Gastrocnemius medialis (tissue), 4 donors: ENCODE measurements at regions not wholly inside any gene's neighbourhood (a gene's known extent, or its start where the extent isn't known, plus 50 kb on each side); places are given as distances from the start of the nearest gene placed in this dataset.

Experiments
- ATAC-seq, 2 donors: fragments of 150-250 bp; one replicate each; pipeline ENCODE4 v1.9.1; 2016
- DNase-seq, 2 donors: peaks; one replicate each; pipeline ENCODE4 v3.0.0-alpha.2; 2019
- H3K27ac ChIP-seq, 4 donors: fragments of 200-600 bp; sonication (generic); 1 replicate in 1 of 4; 2 replicates in 3 of 4; pipeline ENCODE4 v1.5.1; 2016 to 2018; ENCODE audit warnings: mild to moderate bottlenecking in 2 of 4, moderate library complexity in 1 of 4
- H3K27me3 ChIP-seq, 3 donors: fragments of 200-600 bp; sonication (generic) in 2 of 3; 1 replicate in 1 of 3; 2 replicates in 2 of 3; pipeline versions ENCODE4 v1.5.1 to v1.6.0; 2016 to 2019; ENCODE audit warnings: mild to moderate bottlenecking in 1 of 3, moderate library complexity in 1 of 3
- H3K36me3 ChIP-seq, 2 donors: fragments of 200-600 bp; sonication (generic) in 1 of 2; one replicate each; pipeline ENCODE4 v1.5.1; 2017 to 2018
- H3K4me1 ChIP-seq, 2 donors: fragments of 200-600 bp; sonication (generic) in 1 of 2; one replicate each; pipeline ENCODE4 v1.5.1; 2016 to 2017; ENCODE audit warnings: mild to moderate bottlenecking in 2 of 2
- H3K4me3 ChIP-seq, 4 donors: fragments of 200-600 bp; sonication (generic) in 3 of 4; 1 replicate in 1 of 4; 2 replicates in 3 of 4; pipeline ENCODE4 v1.5.1; 2016 to 2019; ENCODE audit warnings: mild to moderate bottlenecking in 2 of 4
- H3K9me3 ChIP-seq, 3 donors: fragments of 200-600 bp; sonication (generic) in 2 of 3; 1 replicate in 1 of 3; 2 replicates in 2 of 3; pipeline ENCODE4 v1.5.1; 2016 to 2019
- POLR2A ChIP-seq, 2 donors: fragments of 450-650 bp; IDR thresholded peaks; one replicate each; pipeline ENCODE4 v1.6.1; 2017; ENCODE audit warnings: antibody characterized with exemption in 2 of 2, mild to moderate bottlenecking in 2 of 2, moderate library complexity in 2 of 2
- in situ Hi-C, 4 donors: fragments of 200-750 bp; cut with MboI; loops; one replicate each; pipeline versions ENCODE4 v1.15.0 to v1.8.0; 2017; ENCODE audit warnings: low sequenced_read_pairs in 4 of 4
- intact Hi-C: fragments of 100-400 bp; cut with DNase I; formaldehyde crosslinking; loops from one replicate; pipeline ENCODE4 v1.15.1; 2023; ENCODE audit warnings: low total_unique reads
- TF ChIP-seq, protein P1 (sequence below), 5 experiments: fragments of 450-650 bp in 3 of 5; fragments of 200-600 bp in 2 of 5; sonication (generic) in 2 of 5; IDR thresholded peaks in 4 of 5; conservative IDR thresholded peaks in 1 of 5; 1 replicate in 4 of 5; 2 replicates in 1 of 5; pipeline ENCODE4 v1.5.1; 2016 to 2019; ENCODE audit warnings: antibody characterized with exemption in 5 of 5, mild to moderate bottlenecking in 3 of 5, moderate library complexity in 3 of 5

DNA sequence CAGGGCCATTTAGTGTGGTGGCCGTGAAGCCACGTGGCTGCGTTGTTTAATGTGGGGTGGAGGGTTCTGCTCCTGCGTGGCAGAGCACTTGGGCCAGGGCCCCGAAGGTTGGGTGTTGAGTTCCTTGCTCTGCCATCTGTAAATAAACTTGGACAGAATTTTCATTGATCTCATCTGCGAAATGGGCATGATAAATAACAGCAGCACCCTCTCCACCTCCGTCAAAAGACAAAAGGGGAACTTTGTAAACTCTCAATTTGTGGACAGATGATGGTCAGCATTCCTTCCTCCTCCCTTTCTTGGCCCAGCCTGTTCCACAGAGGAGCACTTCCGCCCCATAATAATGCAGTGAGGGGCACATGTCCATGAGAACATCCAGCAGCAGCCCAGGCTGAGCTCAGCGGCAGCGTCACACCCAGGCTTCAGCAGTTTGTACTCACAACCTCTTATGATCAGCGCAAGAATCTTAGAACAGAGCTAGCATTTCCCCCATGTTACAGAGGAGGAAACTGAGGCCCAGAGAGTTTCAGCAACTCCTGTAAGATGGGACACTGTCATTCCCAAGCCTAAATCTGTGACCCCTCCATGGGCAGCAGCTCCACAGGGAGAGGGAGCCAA is 874.5 kb downstream of the BRD1 start:
- Histone ChIP-seq H3K4me1 (no peaks in the 10 kb centered on the region), H3K9me3 (no peaks in the 10 kb centered on the region), H3K4me3 (no peak overlapping the region), H3K27ac (no peak overlapping the region), H3K27me3 (peaks cover 0 to 3% (median 2%) of the 10 kb centered on the region in 3 donors), H3K36me3 (no peaks in the 10 kb centered on the region)
- no peak for ATAC-seq
- no peak for TF ChIP-seq POLR2A (IDR thresholded peaks at IDR 0.05)
- TF ChIP-seq, protein P1, sequence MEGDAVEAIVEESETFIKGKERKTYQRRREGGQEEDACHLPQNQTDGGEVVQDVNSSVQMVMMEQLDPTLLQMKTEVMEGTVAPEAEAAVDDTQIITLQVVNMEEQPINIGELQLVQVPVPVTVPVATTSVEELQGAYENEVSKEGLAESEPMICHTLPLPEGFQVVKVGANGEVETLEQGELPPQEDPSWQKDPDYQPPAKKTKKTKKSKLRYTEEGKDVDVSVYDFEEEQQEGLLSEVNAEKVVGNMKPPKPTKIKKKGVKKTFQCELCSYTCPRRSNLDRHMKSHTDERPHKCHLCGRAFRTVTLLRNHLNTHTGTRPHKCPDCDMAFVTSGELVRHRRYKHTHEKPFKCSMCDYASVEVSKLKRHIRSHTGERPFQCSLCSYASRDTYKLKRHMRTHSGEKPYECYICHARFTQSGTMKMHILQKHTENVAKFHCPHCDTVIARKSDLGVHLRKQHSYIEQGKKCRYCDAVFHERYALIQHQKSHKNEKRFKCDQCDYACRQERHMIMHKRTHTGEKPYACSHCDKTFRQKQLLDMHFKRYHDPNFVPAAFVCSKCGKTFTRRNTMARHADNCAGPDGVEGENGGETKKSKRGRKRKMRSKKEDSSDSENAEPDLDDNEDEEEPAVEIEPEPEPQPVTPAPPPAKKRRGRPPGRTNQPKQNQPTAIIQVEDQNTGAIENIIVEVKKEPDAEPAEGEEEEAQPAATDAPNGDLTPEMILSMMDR (IDR thresholded peaks at IDR 0.05 in 4 of 5, conservative IDR thresholded peaks at IDR 0.05 in 1 of 5): no peak
- no peak for DNase-seq
- in situ Hi-C loops (no loop called here), intact Hi-C loops (no loop called here)

DNA sequence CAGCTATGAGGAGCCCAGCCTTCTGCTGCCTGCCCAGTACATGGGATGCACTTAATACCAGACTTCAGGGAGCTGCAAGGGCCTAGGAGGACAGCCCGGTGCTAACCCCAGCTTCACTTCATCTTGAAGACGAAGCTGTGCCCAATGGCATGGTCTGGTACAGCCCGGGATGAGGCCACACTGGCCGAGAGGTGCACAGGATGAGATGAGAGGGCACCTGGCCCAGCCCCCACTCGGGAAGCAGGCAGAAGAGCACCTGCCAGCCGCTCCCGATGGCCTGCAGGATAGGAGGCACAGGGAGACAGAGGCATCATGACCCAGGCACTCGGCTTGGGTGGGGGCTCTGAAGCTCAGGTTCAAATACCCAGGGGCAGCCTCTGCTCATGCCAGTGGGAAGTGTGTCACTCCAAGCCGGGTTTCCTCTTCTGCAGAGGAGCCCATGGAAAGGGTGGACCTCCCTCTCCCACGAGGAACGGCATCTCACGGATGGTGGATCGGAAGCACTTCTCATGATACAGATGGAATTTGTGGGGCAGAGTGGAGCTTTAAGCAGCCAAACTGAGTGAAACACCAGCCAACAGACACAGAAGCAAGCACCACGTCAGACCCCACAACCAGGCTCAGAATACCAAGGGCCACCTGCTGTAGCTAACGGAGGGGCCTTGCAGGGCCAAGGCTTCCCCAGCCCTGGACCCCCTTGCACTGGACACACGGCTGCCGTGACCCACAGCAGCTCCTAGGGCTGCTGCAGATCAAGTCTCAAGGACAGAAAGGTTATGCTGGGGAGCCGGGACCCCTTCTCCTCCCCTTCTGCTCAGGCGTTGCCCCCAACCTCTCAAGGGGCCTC is 875.2 kb downstream of the BRD1 start:
- in situ Hi-C loops: no loop called here
- Histone ChIP-seq H3K36me3 (no peaks in the 10 kb centered on the region), H3K9me3 (no peaks in the 10 kb centered on the region), H3K4me1 (no peaks in the 10 kb centered on the region), H3K4me3 (no peak overlapping the region), H3K27me3 (peaks cover 0 to 3% (median 2%) of the 10 kb centered on the region in 3 donors), H3K27ac (no peak overlapping the region)
- intact Hi-C loops: no loop called here
- no peak for DNase-seq
- no peak for ATAC-seq
- TF ChIP-seq POLR2A (IDR thresholded peaks at IDR 0.05): no peak
- TF ChIP-seq, protein P1 (IDR thresholded peaks at IDR 0.05 in 4 of 5, conservative IDR thresholded peaks at IDR 0.05 in 1 of 5): no peak

DNA sequence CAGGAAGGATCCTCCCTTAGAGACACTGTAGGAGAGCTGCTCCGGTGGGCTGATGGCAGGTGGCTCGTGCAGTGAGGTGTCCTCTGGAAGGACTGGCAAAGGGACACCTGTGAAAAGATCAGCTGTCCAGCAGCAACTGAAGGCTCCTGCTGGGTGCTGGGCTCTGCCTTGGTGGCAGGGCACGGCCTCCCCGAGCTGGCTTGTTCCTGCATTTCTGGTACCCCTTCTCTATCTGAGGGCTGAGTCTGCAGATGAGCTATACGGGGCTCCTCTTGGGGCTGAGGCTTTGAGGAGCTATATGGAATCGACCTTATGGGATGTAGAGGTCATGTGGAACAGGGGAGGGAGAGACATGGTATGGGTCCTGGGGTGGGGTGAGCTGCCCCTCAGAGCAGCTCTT is 875.8 kb downstream of the BRD1 start:
- ATAC-seq (no peak), DNase-seq (no peak)
- Histone ChIP-seq H3K27ac (no peak overlapping the region), H3K4me1 (no peaks in the 10 kb centered on the region), H3K27me3 (peaks cover 0 to 3% (median 2%) of the 10 kb centered on the region in 3 donors), H3K4me3 (no peak overlapping the region), H3K36me3 (no peaks in the 10 kb centered on the region), H3K9me3 (no peaks in the 10 kb centered on the region)
- in situ Hi-C loops (no loop called here), intact Hi-C loops (no loop called here)
- no peak for TF ChIP-seq POLR2A (IDR thresholded peaks at IDR 0.05)
- TF ChIP-seq, protein P1 (IDR thresholded peaks at IDR 0.05 in 4 of 5, conservative IDR thresholded peaks at IDR 0.05 in 1 of 5): no peak

DNA sequence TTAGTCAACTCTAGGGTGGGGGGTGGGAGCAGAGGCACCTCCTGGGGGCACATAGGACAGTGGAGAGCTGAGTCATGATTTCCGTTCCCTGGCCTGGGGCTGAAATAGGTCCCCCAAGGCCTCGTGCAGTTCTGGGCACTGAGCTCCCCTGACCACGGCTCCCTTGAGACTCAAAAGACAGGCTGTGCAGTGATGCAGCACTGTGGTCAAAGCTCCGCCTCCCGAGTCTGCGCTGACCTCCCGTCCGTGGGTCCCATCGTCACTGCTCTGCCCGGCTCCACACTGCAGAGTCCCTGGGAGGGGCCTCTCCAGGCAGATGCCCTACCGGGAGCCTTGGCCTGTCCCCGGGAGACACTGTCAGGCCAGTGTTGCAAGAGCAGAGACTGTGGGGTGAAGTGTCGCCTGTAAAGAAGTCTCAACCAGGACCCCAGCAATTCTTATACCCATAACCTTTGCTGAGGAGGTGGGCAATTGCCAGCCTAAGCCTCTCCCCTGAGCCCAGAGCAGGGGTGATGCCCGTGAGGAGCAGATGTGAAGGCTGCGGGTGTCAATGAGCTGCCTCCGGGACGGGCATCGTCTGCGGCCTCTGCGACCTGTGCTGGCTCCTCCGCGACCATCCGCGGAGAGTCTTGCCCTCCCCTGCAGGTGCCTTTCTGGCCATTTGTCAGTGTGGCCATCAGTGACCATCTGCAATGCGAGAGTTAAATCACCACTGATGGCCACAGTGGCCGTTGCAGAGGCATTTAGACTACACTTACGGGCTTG is 877.3 kb downstream of the BRD1 start:
- intact Hi-C loops (no loop called here), in situ Hi-C loops (no loop called here)
- Histone ChIP-seq H3K4me1 (no peaks in the 10 kb centered on the region), H3K4me3 (no peak overlapping the region), H3K27ac (no peak overlapping the region), H3K36me3 (no peaks in the 10 kb centered on the region), H3K9me3 (no peaks in the 10 kb centered on the region), H3K27me3 (peaks cover 0 to 3% (median 2%) of the 10 kb centered on the region in 3 donors)
- DNase-seq: no peak
- no peak for TF ChIP-seq POLR2A (IDR thresholded peaks at IDR 0.05)
- TF ChIP-seq, protein P1 (IDR thresholded peaks at IDR 0.05 in 4 of 5, conservative IDR thresholded peaks at IDR 0.05 in 1 of 5): no peak
- no peak for ATAC-seq
